ENCODE measurements at regions not wholly inside any gene's neighbourhood (a gene's known extent, or its start where the extent isn't known, plus 50 kb on each side); places are given as distances from the start of the nearest gene placed in this dataset.

GRCh38 chr4:105061136-105061696, 85.5 kb upstream of the TET2 start:
- BruUV-seq (replicated peaks): no TSS peak
- ChIA-PET POLR2A (no interaction called here), CTCF (no interaction called here)
- Histone ChIP-seq H3K9me3 (no peaks in the 10 kb centered on the region), H3K36me3 (ENCODE audit: control insufficient read depth, insufficient read depth, low read length) (no peaks in the 10 kb centered on the region), H3K4me1 (no peaks in the 10 kb centered on the region), H3K4me3 (ENCODE audit: low read depth, low read length) (no peak overlapping the region), H3K27me3 (replicated peaks; ENCODE audit: control insufficient read depth, insufficient read depth, low read length) (no peaks in the 10 kb centered on the region; the same call in 1 of the 2 replicates)
- Mint-ChIP-seq H3K4me1 (ENCODE audit: low read depth, unreplicated experiment) (peaks cover 6% of the 10 kb centered on the region), H3K9me3 (ENCODE audit: unreplicated experiment) (no peaks in the 10 kb centered on the region), H3K27me3 (ENCODE audit: insufficient read depth, unreplicated experiment) (no peaks in the 10 kb centered on the region), H3K36me3 (ENCODE audit: insufficient read depth, unreplicated experiment) (no peaks in the 10 kb centered on the region), H3K4me3 (ENCODE audit: unreplicated experiment) (no peak overlapping the region), H3K27ac (ENCODE audit: unreplicated experiment) (no peak overlapping the region)
- DNase-seq: no peak
- intact Hi-C loops (cut with micrococcal nuclease; ENCODE audit: unreplicated experiment): no loop called here
- TF ChIP-seq CTCF (IDR thresholded peaks at IDR 0.05; ENCODE audit: insufficient read depth in 1 of 2, low read depth in 1 of 2, low read length in 1 of 2, severe bottlenecking in 1 of 2, unreplicated experiment in 1 of 2): no peak

DNA sequence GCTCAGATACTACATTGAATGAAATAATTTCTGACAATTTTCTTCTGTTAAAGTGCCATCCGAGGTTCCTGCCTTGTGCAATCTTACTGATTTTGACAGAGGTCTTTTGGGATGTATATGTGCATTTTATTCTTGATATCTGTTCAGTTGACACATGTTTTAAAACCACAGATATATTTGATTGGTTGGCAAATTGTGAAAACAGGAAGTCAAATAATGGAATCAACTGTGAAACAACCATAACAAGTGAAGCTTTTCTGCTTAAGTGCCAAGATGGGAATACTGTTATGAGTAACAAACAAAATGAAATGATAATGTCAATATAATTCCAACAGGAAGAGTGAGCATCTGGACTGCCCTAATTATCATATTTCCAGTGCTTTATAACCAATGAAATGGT, 84.9 kb upstream of the TET2 start:
- Mint-ChIP-seq H3K36me3 (ENCODE audit: insufficient read depth, unreplicated experiment) (no peaks in the 10 kb centered on the region), H3K4me1 (ENCODE audit: low read depth, unreplicated experiment) (peaks cover 6% of the 10 kb centered on the region), H3K27me3 (ENCODE audit: insufficient read depth, unreplicated experiment) (no peaks in the 10 kb centered on the region), H3K27ac (ENCODE audit: unreplicated experiment) (no peak overlapping the region), H3K4me3 (ENCODE audit: unreplicated experiment) (no peak overlapping the region), H3K9me3 (ENCODE audit: unreplicated experiment) (no peaks in the 10 kb centered on the region)
- Histone ChIP-seq H3K4me3 (ENCODE audit: low read depth, low read length) (no peak overlapping the region), H3K36me3 (ENCODE audit: control insufficient read depth, insufficient read depth, low read length) (no peaks in the 10 kb centered on the region), H3K4me1 (no peaks in the 10 kb centered on the region), H3K9me3 (no peaks in the 10 kb centered on the region), H3K27me3 (replicated peaks; ENCODE audit: control insufficient read depth, insufficient read depth, low read length) (no peaks in the 10 kb centered on the region; the same call in 1 of the 2 replicates)
- no TSS peak for BruUV-seq (replicated peaks)
- DNase-seq: no peak
- CTCF ChIA-PET: no interaction called here
- POLR2A ChIA-PET: no interaction called here
- intact Hi-C loops (cut with micrococcal nuclease; ENCODE audit: unreplicated experiment): no loop called here
- TF ChIP-seq CTCF (IDR thresholded peaks at IDR 0.05; ENCODE audit: insufficient read depth in 1 of 2, low read depth in 1 of 2, low read length in 1 of 2, severe bottlenecking in 1 of 2, unreplicated experiment in 1 of 2): no peak

- no TSS peak for BruUV-seq (replicated peaks)
- Mint-ChIP-seq H3K27me3 (ENCODE audit: insufficient read depth, unreplicated experiment) (peaks cover 6% of the 10 kb centered on the region), H3K4me1 (ENCODE audit: low read depth, unreplicated experiment) (peaks cover 1% of the 10 kb centered on the region), H3K4me3 (ENCODE audit: unreplicated experiment) (no peak overlapping the region), H3K27ac (ENCODE audit: unreplicated experiment) (no peak overlapping the region), H3K36me3 (ENCODE audit: insufficient read depth, unreplicated experiment) (no peaks in the 10 kb centered on the region), H3K9me3 (ENCODE audit: unreplicated experiment) (no peaks in the 10 kb centered on the region)
- DNase-seq: no peak
- no peaks in the 10 kb centered on the region for H3K4me1 ChIP-seq
- H3K36me3 ChIP-seq (ENCODE audit: control insufficient read depth, insufficient read depth, low read length): no peaks in the 10 kb centered on the region
- no peaks in the 10 kb centered on the region for H3K9me3 ChIP-seq
- intact Hi-C loops (cut with micrococcal nuclease; ENCODE audit: unreplicated experiment): no loop called here
- CTCF ChIA-PET: no interaction called here
- H3K27me3 ChIP-seq (replicated peaks; ENCODE audit: control insufficient read depth, insufficient read depth, low read length): no peaks in the 10 kb centered on the region; the same call in 1 of the 2 replicates
- TF ChIP-seq CTCF (IDR thresholded peaks at IDR 0.05; ENCODE audit: insufficient read depth in 1 of 2, low read depth in 1 of 2, low read length in 1 of 2, severe bottlenecking in 1 of 2, unreplicated experiment in 1 of 2): no peak
- H3K4me3 ChIP-seq (ENCODE audit: low read depth, low read length): no peak overlapping the region
- POLR2A ChIA-PET: no interaction called here
These were observed 80.3 kb upstream of the TET2 start for GRCh38 chr4:105066401-105066800.

Data from Caco-2 (cell line).